ENCODE measurements at regions not wholly inside any gene's neighbourhood (a gene's known extent, or its start where the extent isn't known, plus 50 kb on each side); places are given as distances from the start of the nearest gene placed in this dataset.

- H3K27me3 ChIP-seq (ENCODE audit: insufficient read depth, low read length), result no peaks in the 10 kb centered on the region
- no peaks in the 10 kb centered on the region for H3K9me3 ChIP-seq (ENCODE audit: insufficient read depth, low read depth, low read length)
- H3K27ac ChIP-seq (ENCODE audit: low read length), result no peak overlapping the region
- no peak overlapping the region for H3K9ac ChIP-seq (ENCODE audit: low read depth, low read length)
- no peaks in the 10 kb centered on the region for H3K36me3 ChIP-seq (ENCODE audit: insufficient read depth, low read depth, low read length)
- H3K4me1 ChIP-seq (ENCODE audit: insufficient read depth, low read length), result peaks cover 3% of the 10 kb centered on the region; the same call in 1 of the 2 replicates
- H3K4me3 ChIP-seq (ENCODE audit: low read length), result no peak overlapping the region
Observed at GRCh38 chr18:60555625-60556024, 183.1 kb upstream of the MC4R start.

- H3K4me1 ChIP-seq (ENCODE audit: insufficient read depth, low read length), result peaks cover 3% of the 10 kb centered on the region; the same call in 1 of the 2 replicates
- no peak overlapping the region for H3K9ac ChIP-seq (ENCODE audit: low read depth, low read length)
- no peaks in the 10 kb centered on the region for H3K36me3 ChIP-seq (ENCODE audit: insufficient read depth, low read depth, low read length)
- H3K27me3 ChIP-seq (ENCODE audit: insufficient read depth, low read length), result no peaks in the 10 kb centered on the region
- H3K27ac ChIP-seq (ENCODE audit: low read length), result no peak overlapping the region
- H3K4me3 ChIP-seq (ENCODE audit: low read length), result no peak overlapping the region
- no peaks in the 10 kb centered on the region for H3K9me3 ChIP-seq (ENCODE audit: insufficient read depth, low read depth, low read length)
Observed at GRCh38 chr18:60556326-60556725, 183.8 kb upstream of the MC4R start.

GRCh38 chr18:60560071-60560470, 187.5 kb upstream of the MC4R start:
- Histone ChIP-seq H3K36me3 (ENCODE audit: insufficient read depth, low read depth, low read length) (no peaks in the 10 kb centered on the region), H3K27me3 (ENCODE audit: insufficient read depth, low read length) (no peaks in the 10 kb centered on the region), H3K27ac (ENCODE audit: low read length) (no peak overlapping the region), H3K4me1 (ENCODE audit: insufficient read depth, low read length) (no peaks in the 10 kb centered on the region), H3K9me3 (ENCODE audit: insufficient read depth, low read depth, low read length) (no peaks in the 10 kb centered on the region), H3K4me3 (ENCODE audit: low read length) (no peak overlapping the region), H3K9ac (ENCODE audit: low read depth, low read length) (no peak overlapping the region)

GRCh38 chr18:60563082-60563481, 190.5 kb upstream of the MC4R start:
- no peaks in the 10 kb centered on the region for H3K4me1 ChIP-seq (ENCODE audit: insufficient read depth, low read length)
- H3K27me3 ChIP-seq (ENCODE audit: insufficient read depth, low read length), result no peaks in the 10 kb centered on the region
- H3K9ac ChIP-seq (ENCODE audit: low read depth, low read length), result no peak overlapping the region
- H3K36me3 ChIP-seq (ENCODE audit: insufficient read depth, low read depth, low read length), result no peaks in the 10 kb centered on the region
- no peak overlapping the region for H3K27ac ChIP-seq (ENCODE audit: low read length)
- no peaks in the 10 kb centered on the region for H3K9me3 ChIP-seq (ENCODE audit: insufficient read depth, low read depth, low read length)
- no peak overlapping the region for H3K4me3 ChIP-seq (ENCODE audit: low read length)

GRCh38 chr18:60568220-60568619, 195.6 kb upstream of the MC4R start:
- Histone ChIP-seq H3K36me3 (ENCODE audit: insufficient read depth, low read depth, low read length) (no peaks in the 10 kb centered on the region), H3K4me3 (ENCODE audit: low read length) (no peak overlapping the region), H3K4me1 (ENCODE audit: insufficient read depth, low read length) (no peaks in the 10 kb centered on the region), H3K9ac (ENCODE audit: low read depth, low read length) (no peak overlapping the region), H3K27me3 (ENCODE audit: insufficient read depth, low read length) (no peaks in the 10 kb centered on the region), H3K9me3 (ENCODE audit: insufficient read depth, low read depth, low read length) (no peaks in the 10 kb centered on the region), H3K27ac (ENCODE audit: low read length) (no peak overlapping the region)

- H3K9me3 ChIP-seq (ENCODE audit: insufficient read depth, low read depth, low read length), result no peaks in the 10 kb centered on the region
- no peak overlapping the region for H3K9ac ChIP-seq (ENCODE audit: low read depth, low read length)
- no peaks in the 10 kb centered on the region for H3K27me3 ChIP-seq (ENCODE audit: insufficient read depth, low read length)
Observed at GRCh38 chr18:60570172-60570571, 197.6 kb upstream of the MC4R start.

GRCh38 chr18:60577457-60577856, 204.9 kb upstream of the MC4R start:
- no peaks in the 10 kb centered on the region for H3K4me1 ChIP-seq (ENCODE audit: insufficient read depth, low read length)
- H3K4me3 ChIP-seq (ENCODE audit: low read length), result no peak overlapping the region
- H3K27ac ChIP-seq (ENCODE audit: low read length), result no peak overlapping the region
- no peaks in the 10 kb centered on the region for H3K9me3 ChIP-seq (ENCODE audit: insufficient read depth, low read depth, low read length)
- no peak overlapping the region for H3K9ac ChIP-seq (ENCODE audit: low read depth, low read length)
- no peaks in the 10 kb centered on the region for H3K36me3 ChIP-seq (ENCODE audit: insufficient read depth, low read depth, low read length)
- no peaks in the 10 kb centered on the region for H3K27me3 ChIP-seq (ENCODE audit: insufficient read depth, low read length)

More at GRCh38 chr18:60570172-60570571, 197.6 kb upstream of the MC4R start:
- no peak overlapping the region for H3K27ac ChIP-seq (ENCODE audit: low read length)
- H3K4me3 ChIP-seq (ENCODE audit: low read length), result no peak overlapping the region
- H3K36me3 ChIP-seq (ENCODE audit: insufficient read depth, low read depth, low read length), result no peaks in the 10 kb centered on the region
- H3K4me1 ChIP-seq (ENCODE audit: insufficient read depth, low read length), result no peaks in the 10 kb centered on the region

- Histone ChIP-seq H3K27me3 (ENCODE audit: insufficient read depth, low read length) (no peaks in the 10 kb centered on the region), H3K9ac (ENCODE audit: low read depth, low read length) (no peak overlapping the region), H3K4me3 (ENCODE audit: low read length) (no peak overlapping the region), H3K9me3 (ENCODE audit: insufficient read depth, low read depth, low read length) (no peaks in the 10 kb centered on the region), H3K36me3 (ENCODE audit: insufficient read depth, low read depth, low read length) (no peaks in the 10 kb centered on the region), H3K4me1 (ENCODE audit: insufficient read depth, low read length) (no peaks in the 10 kb centered on the region), H3K27ac (ENCODE audit: low read length) (no peak overlapping the region)
Observed at GRCh38 chr18:60585670-60586069, 213.1 kb upstream of the MC4R start.

GRCh38 chr18:60593249-60593648, 220.7 kb upstream of the MC4R start:
- H3K4me3 ChIP-seq (ENCODE audit: low read length), result no peak overlapping the region
- H3K9me3 ChIP-seq (ENCODE audit: insufficient read depth, low read depth, low read length), result no peaks in the 10 kb centered on the region
- no peak overlapping the region for H3K9ac ChIP-seq (ENCODE audit: low read depth, low read length)
- H3K27ac ChIP-seq (ENCODE audit: low read length), result no peak overlapping the region
- H3K4me1 ChIP-seq (ENCODE audit: insufficient read depth, low read length), result no peaks in the 10 kb centered on the region
- no peaks in the 10 kb centered on the region for H3K36me3 ChIP-seq (ENCODE audit: insufficient read depth, low read depth, low read length)
- no peaks in the 10 kb centered on the region for H3K27me3 ChIP-seq (ENCODE audit: insufficient read depth, low read length)

GRCh38 chr18:60596928-60597327, 224.4 kb upstream of the MC4R start:
- H3K4me3 ChIP-seq (ENCODE audit: low read length), result no peak overlapping the region
- H3K9me3 ChIP-seq (ENCODE audit: insufficient read depth, low read depth, low read length), result no peaks in the 10 kb centered on the region
- H3K27me3 ChIP-seq (ENCODE audit: insufficient read depth, low read length), result no peaks in the 10 kb centered on the region
- no peaks in the 10 kb centered on the region for H3K36me3 ChIP-seq (ENCODE audit: insufficient read depth, low read depth, low read length)
- H3K9ac ChIP-seq (ENCODE audit: low read depth, low read length), result no peak overlapping the region
- H3K27ac ChIP-seq (ENCODE audit: low read length), result no peak overlapping the region
- no peaks in the 10 kb centered on the region for H3K4me1 ChIP-seq (ENCODE audit: insufficient read depth, low read length)

- Histone ChIP-seq H3K36me3 (ENCODE audit: insufficient read depth, low read depth, low read length) (no peaks in the 10 kb centered on the region), H3K27ac (ENCODE audit: low read length) (no peak overlapping the region), H3K9ac (ENCODE audit: low read depth, low read length) (no peak overlapping the region), H3K27me3 (ENCODE audit: insufficient read depth, low read length) (no peaks in the 10 kb centered on the region), H3K4me1 (ENCODE audit: insufficient read depth, low read length) (no peaks in the 10 kb centered on the region), H3K9me3 (ENCODE audit: insufficient read depth, low read depth, low read length) (no peaks in the 10 kb centered on the region), H3K4me3 (ENCODE audit: low read length) (no peak overlapping the region)
Observed at GRCh38 chr18:60599267-60599666, 226.7 kb upstream of the MC4R start.

GRCh38 chr18:60599995-60600394, 227.4 kb upstream of the MC4R start:
- no peak overlapping the region for H3K9ac ChIP-seq (ENCODE audit: low read depth, low read length)
- no peak overlapping the region for H3K27ac ChIP-seq (ENCODE audit: low read length)
- H3K9me3 ChIP-seq (ENCODE audit: insufficient read depth, low read depth, low read length), result no peaks in the 10 kb centered on the region
- no peaks in the 10 kb centered on the region for H3K4me1 ChIP-seq (ENCODE audit: insufficient read depth, low read length)
- H3K4me3 ChIP-seq (ENCODE audit: low read length), result no peak overlapping the region
- no peaks in the 10 kb centered on the region for H3K36me3 ChIP-seq (ENCODE audit: insufficient read depth, low read depth, low read length)
- H3K27me3 ChIP-seq (ENCODE audit: insufficient read depth, low read length), result no peaks in the 10 kb centered on the region

GRCh38 chr18:60601249-60601648, 228.7 kb upstream of the MC4R start:
- no peak overlapping the region for H3K27ac ChIP-seq (ENCODE audit: low read length)
- H3K4me3 ChIP-seq (ENCODE audit: low read length), result no peak overlapping the region
- no peak overlapping the region for H3K9ac ChIP-seq (ENCODE audit: low read depth, low read length)
- H3K36me3 ChIP-seq (ENCODE audit: insufficient read depth, low read depth, low read length), result no peaks in the 10 kb centered on the region
- no peaks in the 10 kb centered on the region for H3K27me3 ChIP-seq (ENCODE audit: insufficient read depth, low read length)
- no peaks in the 10 kb centered on the region for H3K9me3 ChIP-seq (ENCODE audit: insufficient read depth, low read depth, low read length)
- H3K4me1 ChIP-seq (ENCODE audit: insufficient read depth, low read length), result no peaks in the 10 kb centered on the region
